GM19372 (cell line): ENCODE measurements at regions not wholly inside any gene's neighbourhood (a gene's known extent, or its start where the extent isn't known, plus 50 kb on each side); places are given as distances from the start of the nearest gene placed in this dataset.

Experiments used
- ATAC-seq: cut with Tn5 transposase; IDR thresholded peaks from one replicate; pipeline ENCODE4 v1.9.1; 2021; ENCODE audit warnings: mild to moderate bottlenecking, low read depth, moderate library complexity; ENCODE audit not compliant: unreplicated experiment

DNA sequence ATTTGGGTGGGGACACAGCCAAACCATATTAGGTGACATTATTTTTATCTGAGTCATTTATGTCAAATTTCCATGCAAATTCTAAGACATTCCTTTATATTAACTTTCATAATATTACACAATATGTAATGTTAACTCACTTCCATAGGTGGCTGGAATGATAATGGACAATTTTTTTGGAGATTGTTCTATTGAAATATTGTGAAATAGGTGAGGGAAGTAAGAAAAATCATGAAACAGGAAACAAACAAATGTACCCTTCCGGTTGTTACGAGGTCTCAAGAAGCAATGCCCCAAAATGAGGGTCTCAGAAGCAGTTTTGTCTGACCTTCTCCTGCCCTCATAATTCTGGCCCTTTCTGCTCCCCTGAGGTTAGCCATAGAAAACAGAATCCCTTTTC is 306.5 kb downstream of the HDGFL1 start:
- ATAC-seq, result no peak

DNA sequence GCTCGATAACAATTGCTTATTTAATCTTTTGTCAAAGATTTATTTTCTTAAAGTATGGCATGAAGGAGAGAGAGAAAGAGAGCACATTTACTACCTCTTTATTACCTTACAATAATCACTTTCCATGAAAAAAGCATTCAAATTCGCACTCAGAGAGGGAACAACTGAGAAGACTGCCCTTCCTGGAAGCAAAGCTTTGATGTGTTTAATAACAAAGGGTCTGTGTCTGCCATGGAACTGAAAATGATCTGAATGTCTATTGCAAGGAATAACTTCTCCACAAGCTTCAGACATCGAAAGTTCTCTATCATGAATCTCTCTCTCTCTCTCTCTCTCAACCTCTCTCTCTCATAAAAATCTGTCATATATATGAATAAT is 308.9 kb downstream of the HDGFL1 start:
- ATAC-seq, result no peak

DNA sequence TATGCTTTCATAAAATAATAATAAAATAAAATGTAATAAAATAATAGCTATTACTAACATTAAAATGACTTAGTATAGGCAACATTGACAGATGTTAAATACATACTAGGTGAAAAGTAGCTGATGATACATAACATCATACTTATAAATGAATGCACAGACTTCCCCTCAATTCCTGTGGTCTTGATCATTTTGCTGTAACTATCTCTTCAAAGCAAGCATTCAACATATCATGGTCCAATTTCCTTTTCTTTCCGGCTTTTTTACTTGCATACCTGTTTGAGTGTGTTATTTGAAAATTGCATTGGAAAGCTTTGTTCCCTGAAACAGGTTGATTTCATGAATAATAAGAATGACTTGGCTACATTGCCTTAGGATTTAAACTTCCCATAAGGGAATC is 309.3 kb downstream of the HDGFL1 start:
- ATAC-seq, result no peak

DNA sequence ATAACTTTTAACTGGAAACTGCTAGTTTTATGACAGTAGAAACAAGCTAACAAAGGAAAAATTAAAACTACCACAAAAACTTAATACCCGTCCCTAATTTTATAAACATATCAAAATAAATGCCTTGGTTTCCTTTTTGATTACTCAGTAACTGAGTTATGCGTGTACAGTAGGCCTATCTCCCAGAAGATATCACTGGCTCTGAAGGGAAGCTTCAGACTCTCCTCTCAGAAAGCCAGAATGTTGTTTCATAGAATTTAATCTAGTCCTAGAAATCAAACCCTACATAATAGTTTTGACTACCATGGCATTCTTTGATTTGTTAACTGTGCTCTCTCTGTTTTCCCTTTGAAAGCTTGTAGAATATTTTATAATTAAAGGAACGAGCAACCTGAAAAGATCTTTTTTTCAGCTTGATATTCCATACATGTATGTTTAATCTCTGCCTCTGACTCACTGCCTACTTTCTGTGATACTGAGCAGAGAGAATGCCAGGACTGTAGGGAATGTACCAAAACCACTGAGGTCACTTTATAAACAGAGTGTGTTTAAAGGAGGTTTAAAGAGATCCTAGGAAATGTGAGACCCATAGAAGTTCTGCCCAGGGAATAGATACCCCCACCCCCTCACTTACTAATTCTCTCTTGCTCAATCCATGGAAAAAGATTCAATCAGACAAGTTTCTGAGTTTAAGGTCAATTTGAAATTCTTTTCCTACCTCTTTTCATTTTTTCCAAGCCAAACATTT is 311.5 kb downstream of the HDGFL1 start:
- ATAC-seq, result no peak

DNA sequence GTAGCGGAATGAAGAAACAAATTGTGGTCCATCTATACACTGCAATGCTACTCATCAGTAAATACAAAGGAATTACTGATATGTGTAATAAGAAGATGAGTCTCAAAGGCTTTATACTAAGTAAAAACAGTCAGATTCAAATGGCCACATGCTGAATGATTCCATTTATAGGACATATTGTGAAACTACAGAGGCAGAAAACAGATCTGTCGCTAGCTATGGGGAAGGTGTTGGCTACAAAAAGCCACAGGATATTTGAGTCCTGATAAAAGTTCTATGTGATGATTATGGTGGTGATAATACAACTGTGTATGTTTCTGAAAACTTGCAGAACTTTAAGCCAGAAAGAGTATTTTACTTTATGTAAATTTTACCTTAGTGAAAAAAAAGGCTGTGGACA is 313.2 kb downstream of the HDGFL1 start:
- no peak for ATAC-seq

DNA sequence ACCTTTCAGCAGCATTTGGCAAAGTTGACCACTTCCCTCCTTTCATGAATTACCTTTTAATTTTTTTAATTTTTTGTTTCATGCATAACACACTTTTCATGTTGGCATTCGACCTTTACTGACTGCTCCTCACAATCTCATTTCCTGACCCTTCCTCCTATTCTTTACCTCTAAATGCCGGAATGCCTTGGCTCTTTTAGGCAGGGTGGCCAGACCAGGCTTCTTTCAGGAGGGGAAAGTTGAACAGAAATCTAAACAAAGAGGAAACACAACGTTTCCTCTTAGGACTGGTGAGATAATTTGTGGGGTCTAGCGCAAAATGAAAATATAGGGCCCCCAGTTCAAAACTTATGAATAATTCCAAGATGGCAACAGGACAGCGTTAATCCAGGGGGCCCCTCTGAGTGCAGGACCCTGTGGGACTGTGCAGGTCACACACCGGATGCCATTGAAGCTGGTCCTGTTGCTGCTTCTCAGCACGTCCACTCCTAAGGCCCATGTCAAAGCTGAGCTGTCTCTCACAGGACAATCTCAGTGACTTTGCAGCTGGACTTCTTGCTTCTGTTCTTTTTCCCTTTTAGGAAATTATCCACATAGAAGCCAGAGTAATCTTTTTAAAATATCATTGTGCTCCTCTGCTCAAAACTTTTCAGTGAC is 313.8 kb downstream of the HDGFL1 start:
- no peak for ATAC-seq

DNA sequence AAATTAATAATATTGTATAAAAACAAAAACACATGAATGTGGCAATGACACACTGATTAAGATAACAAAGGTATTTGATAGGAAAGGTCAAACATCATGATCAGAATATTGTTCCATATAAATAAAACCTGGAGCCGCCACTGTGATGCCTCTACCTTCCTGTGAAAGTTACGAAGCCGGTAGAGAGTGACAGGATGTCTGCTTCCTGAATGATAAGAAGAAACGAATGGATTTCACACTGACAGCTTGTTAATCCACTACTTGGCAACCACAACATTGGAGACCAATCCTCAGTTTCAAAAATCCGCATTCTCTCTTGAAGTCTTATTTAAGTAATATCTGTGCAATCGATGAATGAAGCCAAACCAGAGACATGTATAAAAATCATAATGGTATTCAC is 315.1 kb downstream of the HDGFL1 start:
- ATAC-seq, result no peak

DNA sequence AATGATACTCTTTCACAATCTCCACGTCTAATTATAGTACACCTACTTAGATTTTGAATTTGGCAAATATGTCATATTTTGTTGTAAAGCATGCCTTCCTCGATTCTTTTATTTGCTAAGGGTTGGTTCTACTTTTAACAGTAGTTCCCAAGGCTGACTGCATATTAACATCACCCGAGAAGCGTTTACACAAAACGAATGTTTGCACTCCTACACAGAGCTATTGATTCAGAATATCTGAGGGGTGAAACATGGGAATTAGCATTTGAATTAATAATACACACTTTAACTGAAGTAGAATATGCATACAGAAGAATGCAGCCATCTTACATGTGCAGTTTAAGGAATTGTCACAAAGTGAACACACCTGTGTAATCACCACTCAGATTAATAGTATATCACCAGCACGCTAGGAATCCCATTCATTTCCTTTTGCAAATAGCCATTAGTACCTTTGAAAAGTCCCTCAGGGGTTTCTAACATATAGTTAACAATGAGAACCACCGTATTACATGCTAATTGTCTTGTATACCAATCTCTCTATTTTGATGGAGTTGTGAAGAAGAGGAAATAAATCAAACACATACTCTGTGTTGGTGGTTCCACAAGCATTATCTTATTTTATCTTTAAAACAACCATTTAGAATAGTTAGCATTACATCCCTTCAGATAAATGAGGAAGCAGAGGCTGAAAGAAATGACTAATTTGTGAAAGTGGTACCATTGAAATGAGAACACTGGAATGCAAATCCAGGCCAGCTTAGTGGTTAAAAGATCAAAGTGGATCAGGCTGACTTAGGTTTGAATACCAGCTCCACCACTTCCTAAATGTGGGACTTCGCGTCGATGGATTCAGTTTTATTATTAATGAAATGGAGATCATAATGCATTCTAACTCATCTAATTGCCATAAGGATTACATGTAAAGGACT is 317.6 kb downstream of the HDGFL1 start:
- ATAC-seq, result no peak

DNA sequence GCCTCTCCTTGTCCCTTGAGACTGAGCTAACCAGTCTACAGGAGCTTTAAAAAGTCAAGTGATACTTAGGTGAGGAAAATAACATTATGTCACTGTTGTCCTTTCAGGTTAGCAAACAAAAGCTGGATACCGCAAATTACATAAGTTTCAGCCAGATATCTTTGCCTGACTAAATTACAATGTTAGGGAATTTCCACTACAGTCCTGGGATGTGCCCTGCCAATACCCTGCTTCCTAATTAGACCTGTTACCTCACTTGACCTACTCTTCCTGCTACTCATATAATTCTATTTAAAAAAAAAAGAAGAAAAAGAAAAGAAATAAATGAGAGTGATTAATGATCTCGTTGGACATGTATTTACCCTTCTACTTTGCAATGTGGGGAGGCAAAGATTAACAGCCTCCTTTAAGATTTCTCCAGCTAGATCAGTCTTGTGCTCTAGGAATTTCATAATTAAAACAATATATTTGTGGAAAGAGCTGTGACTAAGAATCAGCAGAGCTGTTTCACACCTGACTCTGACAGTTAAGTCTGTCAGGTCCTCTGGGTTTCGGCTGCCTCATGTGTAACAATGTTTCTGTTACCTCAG is 318.9 kb downstream of the HDGFL1 start:
- no peak for ATAC-seq

DNA sequence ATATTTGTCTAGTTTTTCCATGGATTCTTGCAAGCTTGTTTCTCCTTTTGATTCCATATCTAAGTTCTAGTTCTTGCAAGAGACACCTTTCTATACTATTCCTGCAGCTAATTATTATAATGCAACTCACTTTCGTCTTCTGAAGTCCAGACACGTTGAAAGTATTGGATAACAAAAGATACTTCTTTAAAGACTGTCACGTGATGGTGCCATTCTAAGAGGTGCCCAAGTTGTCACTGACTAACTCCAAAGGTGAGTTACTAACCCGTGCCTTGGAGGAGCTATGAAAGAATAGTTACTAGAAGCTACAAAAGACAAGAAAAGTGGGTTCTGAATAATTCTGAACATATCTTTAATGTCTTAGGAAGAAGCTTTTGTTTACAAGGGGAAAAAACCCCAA is 322.6 kb downstream of the HDGFL1 start:
- no peak for ATAC-seq

DNA sequence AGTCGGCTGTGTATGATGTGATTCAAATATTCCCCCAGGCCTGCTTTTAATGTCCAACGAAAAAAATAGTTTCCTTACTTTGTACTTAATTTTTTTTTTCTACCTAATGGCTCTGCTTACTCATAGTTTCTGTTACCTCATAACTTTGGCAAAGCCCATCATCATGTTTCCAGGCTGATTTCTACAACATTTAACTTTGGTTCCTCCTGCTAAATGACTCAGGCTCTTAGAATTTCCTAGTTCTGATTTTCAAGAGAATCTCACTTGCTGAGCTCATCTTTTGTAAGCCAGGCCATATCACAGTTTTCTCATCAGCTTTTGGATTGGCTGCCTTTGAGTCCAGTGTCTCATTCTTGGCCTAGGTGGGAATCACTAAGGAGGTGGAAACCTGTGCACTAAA is 323.1 kb downstream of the HDGFL1 start:
- no peak for ATAC-seq

DNA sequence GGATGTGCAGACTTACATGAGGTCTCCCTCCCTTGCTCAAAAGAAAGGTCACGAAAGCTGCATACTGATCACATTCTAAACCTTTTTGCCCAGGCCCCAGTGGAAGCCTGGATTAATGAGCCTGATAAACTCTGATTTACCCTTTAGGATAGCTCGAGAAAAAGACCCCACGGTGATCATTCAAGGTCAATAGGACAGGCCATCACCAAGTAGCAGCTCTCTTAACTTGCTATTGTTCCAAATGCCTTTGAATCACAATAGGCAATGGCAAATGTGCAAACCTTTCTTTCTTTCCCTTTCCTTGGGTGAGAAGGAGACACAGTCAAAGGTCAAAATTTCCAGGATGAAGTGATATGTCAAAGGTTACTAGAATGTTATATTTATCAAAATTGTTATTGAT is 327.3 kb downstream of the HDGFL1 start:
- ATAC-seq, result no peak

DNA sequence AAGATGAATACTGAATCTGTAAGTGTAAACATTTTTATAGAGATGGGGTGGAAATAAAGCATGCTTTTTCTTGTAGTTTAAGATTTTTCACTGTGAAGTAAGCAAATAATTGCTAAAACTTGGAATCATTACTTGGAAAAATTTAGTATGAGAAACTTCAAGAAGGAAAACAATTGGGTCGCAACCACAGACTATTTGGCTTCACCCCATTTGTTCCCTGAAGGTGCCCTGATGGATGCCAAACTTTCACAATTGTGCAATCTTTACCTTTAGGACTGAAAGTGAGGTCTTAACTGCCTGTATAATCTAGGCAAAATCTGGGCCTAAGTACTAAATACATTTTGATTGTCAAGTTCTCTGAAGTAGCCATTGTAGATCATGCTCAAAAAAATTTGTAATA is 330.1 kb downstream of the HDGFL1 start:
- no peak for ATAC-seq

DNA sequence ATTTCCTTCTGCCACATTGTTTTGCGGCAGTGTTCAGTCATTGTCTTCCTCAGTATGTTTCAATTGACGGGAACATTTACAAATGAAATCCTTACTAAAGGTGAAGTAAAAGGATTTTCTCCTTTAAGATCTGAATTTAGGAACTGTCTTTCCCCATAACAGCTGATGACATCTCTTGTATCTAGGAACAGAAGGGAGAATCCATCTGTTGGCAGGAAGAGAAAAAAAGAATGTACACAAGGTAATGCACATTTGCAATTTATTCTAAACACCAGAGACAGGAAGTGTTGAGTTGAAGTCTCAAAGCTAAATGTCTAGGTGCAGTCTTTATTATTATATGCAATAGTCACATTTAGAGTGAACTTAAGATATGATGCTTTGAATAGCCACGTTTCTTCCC is 334.5 kb downstream of the HDGFL1 start:
- ATAC-seq, result no peak

DNA sequence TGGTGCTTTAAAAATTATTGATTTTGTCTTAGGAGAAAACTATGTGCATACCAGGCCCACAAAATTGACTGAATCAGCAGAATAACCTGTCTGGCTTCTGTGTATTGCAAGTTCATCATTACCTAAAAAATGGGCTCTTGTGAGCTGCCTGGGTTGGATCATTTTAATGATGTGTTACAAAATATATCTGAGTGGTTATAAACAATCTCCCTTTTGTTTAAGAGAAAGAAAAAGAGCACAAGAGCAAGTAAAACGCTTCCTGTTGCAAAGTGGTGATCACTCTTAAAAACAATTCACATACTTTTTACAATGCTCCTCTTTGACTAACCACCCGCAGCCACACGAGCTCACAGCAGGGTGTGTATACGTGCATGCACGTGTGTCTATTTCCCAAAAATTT is 335.1 kb downstream of the HDGFL1 start:
- no peak for ATAC-seq

DNA sequence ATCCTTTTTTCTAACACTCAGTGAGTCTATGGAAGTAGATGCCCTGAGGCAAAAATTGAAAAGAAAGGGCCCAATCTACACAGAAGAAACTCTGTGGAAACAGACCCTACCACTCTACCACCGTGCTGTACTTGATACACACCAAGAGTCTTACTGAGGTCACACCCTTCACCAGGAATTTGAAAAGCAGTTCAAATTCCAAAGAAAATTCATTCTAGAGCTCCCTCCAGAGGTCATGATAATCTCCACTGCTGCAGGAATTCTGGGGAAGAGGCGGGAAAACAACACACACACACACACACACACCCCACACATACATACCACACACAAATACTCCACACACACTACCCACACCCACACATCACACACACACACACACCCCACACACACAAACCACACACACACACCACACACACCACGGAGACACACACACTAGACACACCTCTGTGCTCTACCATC is 336.8 kb downstream of the HDGFL1 start:
- ATAC-seq, result no peak

DNA sequence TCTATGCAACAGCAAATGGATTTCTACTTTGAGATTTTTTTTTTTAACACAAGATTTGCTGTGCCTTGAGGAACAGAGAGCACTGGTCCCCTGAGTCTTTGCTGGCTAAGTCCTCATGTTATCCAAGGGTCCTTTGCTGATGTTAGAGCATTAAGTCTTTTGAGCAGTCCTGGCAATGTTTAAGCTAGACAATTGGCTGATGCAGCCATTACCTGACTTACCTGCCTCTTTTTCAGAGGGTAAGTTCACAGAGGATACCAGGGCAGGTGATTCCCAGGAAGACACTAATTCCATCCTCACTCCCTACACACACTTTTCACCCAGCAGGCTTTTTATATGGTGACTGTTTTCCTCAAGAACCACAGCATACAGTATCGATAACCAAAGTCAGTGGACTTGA is 337.7 kb downstream of the HDGFL1 start:
- no peak for ATAC-seq

DNA sequence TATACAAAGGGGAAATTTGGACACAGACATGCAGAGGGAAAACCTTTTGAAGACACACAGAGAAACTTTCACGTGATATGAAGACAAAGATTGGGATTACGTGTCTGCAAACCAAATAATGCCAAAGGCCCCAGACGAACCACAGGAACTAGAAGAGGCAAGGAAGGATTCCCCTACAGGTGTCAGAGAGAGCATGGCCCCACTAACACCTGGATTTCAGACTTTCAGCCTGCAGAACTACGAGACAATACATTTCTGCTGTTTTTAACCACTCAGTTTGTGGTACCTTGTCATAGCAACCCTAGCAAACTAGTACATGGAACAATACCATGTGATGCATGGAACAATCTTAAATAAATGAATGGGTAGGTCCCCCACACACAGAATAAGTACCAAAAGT is 341.0 kb downstream of the HDGFL1 start:
- ATAC-seq, result no peak

DNA sequence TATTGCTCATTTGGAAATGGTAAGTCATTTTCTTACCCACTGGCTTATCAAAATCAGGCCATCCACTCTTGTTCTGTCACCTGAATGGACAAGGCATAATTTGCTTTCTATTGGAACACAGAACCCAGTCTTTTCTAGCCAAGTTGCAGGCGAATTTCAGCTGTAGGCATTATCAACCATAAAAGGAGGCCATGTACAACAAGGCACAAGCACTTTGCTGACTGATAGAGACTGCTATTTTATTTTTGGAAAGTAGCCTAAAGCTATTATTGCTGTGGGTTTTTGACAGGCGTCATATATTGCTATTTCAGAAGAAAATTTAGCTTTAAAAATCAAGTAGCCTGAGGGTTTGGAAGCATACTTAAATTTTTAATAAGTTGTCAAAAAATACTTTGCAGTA is 344.2 kb downstream of the HDGFL1 start:
- no peak for ATAC-seq

DNA sequence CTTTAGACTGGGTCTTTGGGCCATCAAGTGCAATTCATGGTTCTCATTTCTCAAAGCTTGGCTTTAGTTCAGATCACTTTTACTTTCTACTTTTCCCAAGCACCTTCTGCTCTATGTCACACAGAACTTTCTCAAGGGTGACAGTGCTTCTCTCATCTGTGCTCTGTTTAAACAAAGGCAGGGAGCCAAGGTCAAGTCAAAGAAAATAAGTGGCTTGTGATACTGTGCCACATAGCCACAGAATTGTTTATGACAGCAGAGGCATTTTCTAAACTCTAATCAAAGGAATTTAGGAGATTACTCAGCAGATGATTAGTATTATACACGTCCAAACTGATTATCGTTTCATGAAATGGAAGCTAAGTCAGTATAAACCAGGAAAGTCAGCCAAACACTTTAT is 348.0 kb downstream of the HDGFL1 start:
- no peak for ATAC-seq

DNA sequence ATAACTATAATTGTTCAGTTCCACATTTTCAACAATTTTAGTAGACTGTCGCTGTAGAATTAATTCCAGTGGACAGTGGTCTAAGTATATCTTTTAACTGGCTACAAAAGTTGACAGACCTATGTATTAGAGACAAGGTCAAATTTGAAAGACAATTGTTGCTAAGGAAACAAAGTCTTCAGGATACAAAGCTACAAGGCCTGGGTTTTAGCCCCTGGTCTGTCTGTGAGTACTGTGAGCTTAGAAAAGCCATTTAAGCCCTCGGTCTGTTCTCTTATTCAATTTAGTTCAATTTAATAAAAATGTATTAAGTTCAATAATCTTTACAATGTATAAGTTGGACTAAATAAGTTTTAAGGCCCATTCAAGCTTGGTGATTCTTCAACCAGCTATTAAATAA is 352.5 kb downstream of the HDGFL1 start:
- no peak for ATAC-seq
